ENCODE measurements at regions not wholly inside any gene's neighbourhood (a gene's known extent, or its start where the extent isn't known, plus 50 kb on each side); places are given as distances from the start of the nearest gene placed in this dataset.

DNA sequence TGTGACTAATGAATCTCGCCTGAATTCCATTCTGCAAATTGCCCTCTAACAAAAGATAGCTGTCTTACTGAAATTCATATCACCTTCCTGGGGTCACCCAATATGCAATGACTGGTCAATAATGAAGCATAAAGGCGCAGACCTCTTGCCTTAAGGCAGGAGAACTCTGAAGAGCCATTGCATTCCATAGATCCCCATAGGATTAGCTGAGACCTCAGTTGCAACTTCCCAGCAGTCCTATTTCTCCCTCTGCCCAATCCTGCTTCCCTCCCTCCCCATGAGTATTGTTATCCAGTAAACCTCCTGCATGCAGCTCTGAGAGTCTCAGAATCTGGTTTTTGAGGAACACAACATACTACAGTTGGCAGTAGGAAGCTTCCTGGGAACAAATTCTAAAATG, 396.5 kb downstream of the DCAF12L2 start:
- no peak overlapping the region for H3K4me3 ChIP-seq (ENCODE audit: low read depth, low read length)
- TF ChIP-seq, protein P1, sequence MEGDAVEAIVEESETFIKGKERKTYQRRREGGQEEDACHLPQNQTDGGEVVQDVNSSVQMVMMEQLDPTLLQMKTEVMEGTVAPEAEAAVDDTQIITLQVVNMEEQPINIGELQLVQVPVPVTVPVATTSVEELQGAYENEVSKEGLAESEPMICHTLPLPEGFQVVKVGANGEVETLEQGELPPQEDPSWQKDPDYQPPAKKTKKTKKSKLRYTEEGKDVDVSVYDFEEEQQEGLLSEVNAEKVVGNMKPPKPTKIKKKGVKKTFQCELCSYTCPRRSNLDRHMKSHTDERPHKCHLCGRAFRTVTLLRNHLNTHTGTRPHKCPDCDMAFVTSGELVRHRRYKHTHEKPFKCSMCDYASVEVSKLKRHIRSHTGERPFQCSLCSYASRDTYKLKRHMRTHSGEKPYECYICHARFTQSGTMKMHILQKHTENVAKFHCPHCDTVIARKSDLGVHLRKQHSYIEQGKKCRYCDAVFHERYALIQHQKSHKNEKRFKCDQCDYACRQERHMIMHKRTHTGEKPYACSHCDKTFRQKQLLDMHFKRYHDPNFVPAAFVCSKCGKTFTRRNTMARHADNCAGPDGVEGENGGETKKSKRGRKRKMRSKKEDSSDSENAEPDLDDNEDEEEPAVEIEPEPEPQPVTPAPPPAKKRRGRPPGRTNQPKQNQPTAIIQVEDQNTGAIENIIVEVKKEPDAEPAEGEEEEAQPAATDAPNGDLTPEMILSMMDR (IDR thresholded peaks at IDR 0.05; ENCODE audit: low read depth, low read length) = no peak

DNA sequence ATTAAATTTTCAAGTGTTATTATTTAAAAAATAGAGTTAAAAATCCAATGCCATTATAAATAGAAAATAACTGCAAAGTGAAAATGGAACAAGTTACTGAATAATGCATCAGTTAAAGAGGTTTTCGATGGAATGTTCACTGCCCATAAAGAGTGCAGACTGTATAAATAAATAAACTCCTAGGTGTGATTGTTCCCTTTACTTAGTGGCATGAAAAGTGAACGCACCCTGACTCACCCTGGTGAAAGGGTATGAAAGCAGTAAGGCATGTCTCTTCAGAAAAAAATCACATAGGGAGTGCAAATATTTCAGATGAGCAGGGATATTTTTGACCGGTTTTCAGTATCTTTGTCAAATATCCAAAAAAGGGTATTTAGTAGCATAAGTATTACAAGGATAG, 387.8 kb downstream of the DCAF12L2 start:
- no peak overlapping the region for H3K4me3 ChIP-seq (ENCODE audit: low read depth, low read length)
- TF ChIP-seq, protein P1 (IDR thresholded peaks at IDR 0.05; ENCODE audit: low read depth, low read length) = no peak

DNA sequence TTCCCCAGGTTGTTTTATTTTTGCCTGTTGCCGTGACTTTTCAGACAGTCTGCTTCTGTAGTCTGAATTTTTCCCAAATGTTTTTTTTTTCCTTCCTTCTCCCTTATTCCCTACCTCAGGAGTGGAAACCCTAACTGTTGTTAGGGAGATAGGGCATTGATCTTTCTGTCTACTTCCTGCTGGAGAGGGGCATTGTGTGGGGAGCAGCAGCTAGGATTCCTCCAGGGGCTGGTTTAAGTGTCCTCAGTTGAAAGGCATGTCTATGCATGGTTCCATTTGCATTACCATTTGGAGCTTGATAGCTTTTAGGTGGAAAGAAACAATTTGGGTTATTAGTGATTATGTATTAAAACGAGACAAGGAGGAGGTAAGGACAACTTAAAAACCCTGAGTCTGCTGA, 383.9 kb downstream of the DCAF12L2 start:
- TF ChIP-seq, protein P1 (IDR thresholded peaks at IDR 0.05; ENCODE audit: low read depth, low read length) = no peak
- no peak overlapping the region for H3K4me3 ChIP-seq (ENCODE audit: low read depth, low read length)

DNA sequence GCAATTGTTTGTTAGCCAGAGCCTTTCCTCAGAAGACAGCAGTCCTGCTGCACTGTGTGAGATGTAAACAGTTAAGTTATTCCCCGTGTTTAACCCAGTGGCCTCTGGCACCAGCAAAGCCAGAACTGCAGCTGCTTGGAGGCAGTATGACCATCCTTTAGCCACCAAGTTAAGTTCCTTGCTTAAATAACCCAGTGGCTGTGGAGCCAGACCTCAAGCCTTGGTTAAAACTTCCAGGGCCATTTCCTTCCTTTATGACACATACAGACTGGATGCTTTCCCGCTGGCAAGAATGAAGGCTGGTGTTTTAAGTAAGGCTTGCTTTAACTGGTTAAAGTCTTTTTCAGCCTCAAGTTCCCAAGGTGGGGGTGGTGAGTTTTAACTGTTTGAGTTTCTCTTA, 379.8 kb downstream of the DCAF12L2 start:
- H3K4me3 ChIP-seq (ENCODE audit: low read depth, low read length) = no peak overlapping the region

DNA sequence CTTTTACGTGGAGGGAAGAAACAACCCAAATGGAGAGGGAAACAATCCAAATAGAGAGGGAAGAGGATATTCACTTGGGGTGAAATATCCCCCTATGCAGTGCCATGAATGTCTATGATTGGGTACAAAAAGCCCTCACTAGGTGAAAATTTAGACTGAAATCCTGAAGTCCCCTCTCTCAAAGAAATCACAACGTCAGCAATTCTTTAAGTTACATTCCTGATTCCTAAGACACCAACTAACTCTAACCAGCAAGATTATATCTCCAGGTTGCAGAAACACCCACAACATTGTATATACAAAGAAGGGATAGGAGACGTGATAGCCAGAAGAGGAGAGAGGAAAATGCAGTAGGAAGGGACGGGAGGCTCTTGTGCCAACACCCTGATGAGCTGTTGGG, 374.3 kb downstream of the DCAF12L2 start:
- no peak overlapping the region for H3K4me3 ChIP-seq (ENCODE audit: low read depth, low read length)
- TF ChIP-seq, protein P1 (IDR thresholded peaks at IDR 0.05; ENCODE audit: low read depth, low read length) = no peak

More for the DNA sequence above, 379.8 kb downstream of the DCAF12L2 start:
- TF ChIP-seq, protein P1 (IDR thresholded peaks at IDR 0.05; ENCODE audit: low read depth, low read length) = no peak

DNA sequence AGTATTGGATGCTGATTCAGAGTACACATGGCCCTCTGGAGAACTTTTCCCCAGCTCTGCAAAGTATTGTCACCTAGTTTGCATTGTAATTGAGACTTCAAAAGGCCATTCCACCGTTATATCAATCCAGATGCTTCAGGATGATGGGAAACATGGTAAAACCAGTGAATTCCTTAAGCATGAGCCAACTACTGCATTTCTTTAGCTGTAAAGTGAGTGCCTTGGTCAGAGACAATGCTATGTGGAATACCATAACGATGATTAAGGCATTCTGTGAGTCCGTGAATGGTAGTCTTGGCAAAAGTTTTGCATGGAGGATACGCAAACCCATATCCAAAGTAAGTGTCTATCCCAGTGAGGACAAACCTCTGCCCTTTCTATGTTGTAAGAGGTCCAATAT, 355.2 kb downstream of the DCAF12L2 start:
- TF ChIP-seq, protein P1 (IDR thresholded peaks at IDR 0.05; ENCODE audit: low read depth, low read length) = no peak
- no peak overlapping the region for H3K4me3 ChIP-seq (ENCODE audit: low read depth, low read length)

DNA sequence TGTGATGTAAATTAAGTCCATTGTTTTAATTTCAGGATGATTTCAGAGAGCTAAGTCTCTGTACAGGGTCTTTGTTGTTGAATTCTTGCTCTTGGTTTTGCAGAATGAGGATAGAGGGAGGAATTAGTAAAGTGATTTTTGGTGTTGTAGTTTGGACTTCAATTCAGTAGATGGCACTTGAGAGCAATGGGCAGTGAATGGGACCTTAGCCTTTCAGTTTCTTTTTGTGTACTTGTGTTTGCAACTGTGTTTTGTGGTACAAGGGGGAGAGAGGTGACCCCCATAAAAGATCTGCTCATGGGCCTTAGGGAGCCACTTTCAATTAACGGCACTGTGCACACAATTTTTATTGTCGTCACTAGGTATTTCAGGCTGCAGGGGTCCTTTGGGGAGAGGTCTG, 340.0 kb downstream of the DCAF12L2 start:
- TF ChIP-seq, protein P1 (IDR thresholded peaks at IDR 0.05; ENCODE audit: low read depth, low read length) = no peak
- no peak overlapping the region for H3K4me3 ChIP-seq (ENCODE audit: low read depth, low read length)
